ENCODE measurements at regions not wholly inside any gene's neighbourhood (a gene's known extent, or its start where the extent isn't known, plus 50 kb on each side); places are given as distances from the start of the nearest gene placed in this dataset.

DNA sequence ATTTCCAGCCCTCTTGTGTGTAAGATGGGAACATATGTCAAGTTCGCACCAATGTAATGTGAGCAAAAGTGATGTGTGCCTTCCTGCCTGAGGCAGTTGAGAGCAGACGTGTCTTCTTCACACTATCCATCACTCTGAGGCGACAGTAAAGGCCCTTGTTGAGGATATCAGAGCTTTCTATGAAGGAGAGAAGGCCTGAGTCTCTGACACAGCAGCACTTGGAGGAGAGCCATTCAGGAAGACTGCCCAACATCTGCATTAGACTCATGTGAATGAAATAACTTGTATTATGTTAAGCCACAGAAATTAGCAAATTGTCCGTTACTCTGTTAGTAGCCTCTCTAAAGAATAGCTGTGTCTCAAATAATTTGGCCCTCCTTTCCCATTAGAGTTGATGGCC, 108.8 kb upstream of the CCDC54 start:
- H3K9me3 ChIP-seq = no peaks in the 10 kb centered on the region
- no peaks in the 10 kb centered on the region for H3K4me1 ChIP-seq (ENCODE audit: control insufficient read depth in 1 of 2, insufficient read depth in 1 of 2, low read depth in 1 of 2, low read length in 1 of 2)
- H3K27me3 ChIP-seq = no peaks in the 10 kb centered on the region
- no peak overlapping the region for H3K4me3 ChIP-seq (ENCODE audit: low read depth in 1 of 2, low read length in 1 of 2)
- no peaks in the 10 kb centered on the region for H3K36me3 ChIP-seq
- no peak overlapping the region for H3K27ac ChIP-seq
- no peak for TF ChIP-seq CTCF (IDR thresholded peaks at IDR 0.05)

DNA sequence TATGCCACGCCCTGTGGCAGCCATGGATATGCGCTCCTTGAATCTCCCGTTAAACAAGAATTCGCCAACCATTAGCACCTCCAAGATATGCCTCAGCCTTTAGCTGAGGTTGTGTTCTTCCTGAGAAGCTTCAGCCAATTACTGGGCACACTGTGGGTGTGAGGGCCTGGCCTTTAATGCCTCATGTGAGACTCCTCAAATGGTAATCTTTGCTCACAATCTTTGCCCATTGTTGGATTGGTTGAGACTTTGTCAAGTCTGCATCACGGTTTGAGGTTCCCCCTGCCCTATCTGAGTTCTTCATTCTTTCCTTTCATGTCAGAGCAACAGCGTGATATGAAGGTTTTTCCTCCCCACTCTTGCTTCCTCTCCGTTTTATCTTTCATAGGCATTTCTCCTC, 108.1 kb upstream of the CCDC54 start:
- Histone ChIP-seq H3K36me3 (no peaks in the 10 kb centered on the region), H3K9me3 (no peaks in the 10 kb centered on the region), H3K4me3 (ENCODE audit: low read depth in 1 of 2, low read length in 1 of 2) (no peak overlapping the region), H3K27me3 (no peaks in the 10 kb centered on the region), H3K27ac (no peak overlapping the region), H3K4me1 (ENCODE audit: control insufficient read depth in 1 of 2, insufficient read depth in 1 of 2, low read depth in 1 of 2, low read length in 1 of 2) (no peaks in the 10 kb centered on the region)
- TF ChIP-seq CTCF (IDR thresholded peaks at IDR 0.05) = no peak

GRCh38 chr3:107271787-107272387, 105.4 kb upstream of the CCDC54 start:
- no peaks in the 10 kb centered on the region for H3K9me3 ChIP-seq
- H3K36me3 ChIP-seq = no peaks in the 10 kb centered on the region
- no peaks in the 10 kb centered on the region for H3K4me1 ChIP-seq (ENCODE audit: control insufficient read depth in 1 of 2, insufficient read depth in 1 of 2, low read depth in 1 of 2, low read length in 1 of 2)
- no peak for TF ChIP-seq CTCF (IDR thresholded peaks at IDR 0.05)
- no peaks in the 10 kb centered on the region for H3K27me3 ChIP-seq
- no peak overlapping the region for H3K27ac ChIP-seq
- H3K4me3 ChIP-seq (ENCODE audit: low read depth in 1 of 2, low read length in 1 of 2) = no peak overlapping the region

GRCh38 chr3:107272471-107272870, 104.8 kb upstream of the CCDC54 start:
- no peak overlapping the region for H3K4me3 ChIP-seq (ENCODE audit: low read depth in 1 of 2, low read length in 1 of 2)
- H3K27me3 ChIP-seq = no peaks in the 10 kb centered on the region
- no peaks in the 10 kb centered on the region for H3K4me1 ChIP-seq (ENCODE audit: control insufficient read depth in 1 of 2, insufficient read depth in 1 of 2, low read depth in 1 of 2, low read length in 1 of 2)
- H3K9me3 ChIP-seq = no peaks in the 10 kb centered on the region
- TF ChIP-seq CTCF (IDR thresholded peaks at IDR 0.05) = no peak
- H3K27ac ChIP-seq = no peak overlapping the region
- H3K36me3 ChIP-seq = no peaks in the 10 kb centered on the region

DNA sequence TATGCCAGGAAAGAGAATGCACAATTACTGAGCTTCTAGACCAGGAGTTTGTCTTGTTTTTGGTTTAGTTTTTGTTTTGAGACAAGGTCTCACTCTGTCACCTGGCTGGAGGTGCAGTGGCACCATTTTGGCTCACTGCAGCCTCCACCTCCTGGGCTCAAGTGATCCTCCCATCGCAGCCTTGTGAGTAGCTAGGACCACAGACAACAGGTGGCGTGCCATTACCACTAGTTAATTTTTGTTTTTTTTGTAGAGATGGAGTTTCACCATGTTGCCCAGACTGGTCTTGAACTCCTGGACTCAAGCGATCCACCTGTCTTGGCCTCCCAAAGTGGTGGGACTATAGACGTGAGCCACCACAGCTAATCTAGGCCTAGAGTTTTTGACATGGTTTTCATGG, 104.4 kb upstream of the CCDC54 start:
- Histone ChIP-seq H3K4me1 (ENCODE audit: control insufficient read depth in 1 of 2, insufficient read depth in 1 of 2, low read depth in 1 of 2, low read length in 1 of 2) (no peaks in the 10 kb centered on the region), H3K9me3 (no peaks in the 10 kb centered on the region), H3K36me3 (no peaks in the 10 kb centered on the region), H3K4me3 (ENCODE audit: low read depth in 1 of 2, low read length in 1 of 2) (no peak overlapping the region), H3K27ac (no peak overlapping the region), H3K27me3 (no peaks in the 10 kb centered on the region)
- TF ChIP-seq CTCF (IDR thresholded peaks at IDR 0.05) = no peak

DNA sequence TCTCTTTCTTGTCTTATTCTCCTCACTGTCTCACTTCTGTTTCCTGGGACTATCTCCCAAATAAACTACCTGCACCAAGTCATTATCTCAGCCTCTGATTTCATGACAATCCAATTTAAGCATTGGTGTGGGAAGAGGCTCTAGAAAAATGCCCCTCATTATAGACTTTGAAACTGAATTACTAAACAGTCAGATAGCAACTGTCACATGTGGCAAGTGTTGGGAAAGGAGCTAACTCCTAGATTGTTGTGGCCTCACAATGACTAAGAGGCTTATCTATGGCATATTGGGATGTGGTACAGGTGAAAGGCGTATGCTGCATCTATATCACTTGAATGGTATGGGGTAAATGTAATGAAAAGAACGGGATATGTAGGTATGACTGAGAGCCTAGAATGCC, 103.5 kb upstream of the CCDC54 start:
- no peak for TF ChIP-seq CTCF (IDR thresholded peaks at IDR 0.05)
- Histone ChIP-seq H3K27me3 (no peaks in the 10 kb centered on the region), H3K4me3 (ENCODE audit: low read depth in 1 of 2, low read length in 1 of 2) (no peak overlapping the region), H3K36me3 (no peaks in the 10 kb centered on the region), H3K9me3 (no peaks in the 10 kb centered on the region), H3K4me1 (ENCODE audit: control insufficient read depth in 1 of 2, insufficient read depth in 1 of 2, low read depth in 1 of 2, low read length in 1 of 2) (no peaks in the 10 kb centered on the region), H3K27ac (no peak overlapping the region)

Data from neutrophil (primary cell).